ENCODE measurements at regions not wholly inside any gene's neighbourhood (a gene's known extent, or its start where the extent isn't known, plus 50 kb on each side); places are given as distances from the start of the nearest gene placed in this dataset.

DNA sequence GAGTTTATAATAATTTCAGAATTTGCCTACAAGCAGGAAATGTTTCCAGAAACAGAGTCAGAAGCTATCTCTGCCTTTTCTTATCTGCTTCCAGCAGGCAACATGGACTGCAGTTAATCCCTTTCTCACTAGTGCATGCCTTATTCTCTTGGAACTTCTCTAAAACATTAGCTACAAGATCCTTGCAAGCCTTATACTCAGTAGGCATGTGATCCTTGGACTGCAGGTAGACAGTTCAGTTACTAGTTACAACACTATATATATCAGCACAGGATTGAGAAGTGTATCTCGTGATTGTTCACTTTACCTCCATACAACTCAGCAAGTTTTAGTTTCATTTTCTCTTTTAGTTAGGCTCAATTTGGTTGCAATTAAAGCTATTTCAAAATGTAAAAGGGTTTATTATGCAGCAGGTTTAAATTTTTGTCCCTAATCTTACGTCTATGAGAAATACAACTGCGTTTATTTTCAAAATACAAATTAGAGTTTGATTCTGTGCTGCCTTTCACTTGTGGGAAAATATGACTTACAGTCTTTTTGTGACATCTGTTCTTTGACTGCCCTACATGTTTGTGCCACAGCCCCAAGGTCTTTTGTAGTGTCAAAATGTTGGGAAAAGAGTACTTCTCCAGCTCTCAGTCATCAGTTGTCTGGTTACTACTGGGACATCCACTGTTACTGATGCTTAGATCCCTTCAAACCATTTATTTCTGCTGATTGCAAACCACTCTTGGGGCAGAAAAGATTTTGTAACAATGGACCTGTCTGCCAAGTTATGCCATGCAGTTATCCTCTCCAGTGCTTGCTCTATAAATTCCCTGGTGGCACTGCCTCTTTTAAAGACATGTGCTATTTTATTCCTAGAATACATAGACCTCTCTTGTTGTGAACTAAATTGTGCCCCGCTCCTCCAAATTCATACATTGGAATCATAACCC lies 709.0 kb upstream of the FOXG1 start:
- DNase-seq, result no peak

DNA sequence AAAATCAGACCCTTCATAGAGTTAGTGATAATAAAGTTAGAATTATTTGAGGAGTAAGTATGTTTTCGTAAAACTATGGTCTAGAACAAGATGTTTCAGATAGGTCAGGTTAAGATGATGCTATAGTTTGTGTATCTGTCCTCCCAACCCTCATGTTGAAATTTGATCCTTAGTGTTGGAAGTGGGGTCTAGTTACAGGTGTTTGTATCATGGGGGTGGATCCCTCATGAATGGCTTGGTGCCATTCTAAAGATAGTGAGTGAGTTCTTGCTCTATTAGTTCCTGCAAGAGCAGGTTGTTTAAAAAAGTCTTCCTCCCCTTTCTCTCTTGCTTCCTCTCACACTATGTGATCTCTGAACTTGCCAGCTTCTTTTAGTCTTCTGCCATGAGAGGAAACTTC lies 707.3 kb upstream of the FOXG1 start:
- no peak for DNase-seq

DNA sequence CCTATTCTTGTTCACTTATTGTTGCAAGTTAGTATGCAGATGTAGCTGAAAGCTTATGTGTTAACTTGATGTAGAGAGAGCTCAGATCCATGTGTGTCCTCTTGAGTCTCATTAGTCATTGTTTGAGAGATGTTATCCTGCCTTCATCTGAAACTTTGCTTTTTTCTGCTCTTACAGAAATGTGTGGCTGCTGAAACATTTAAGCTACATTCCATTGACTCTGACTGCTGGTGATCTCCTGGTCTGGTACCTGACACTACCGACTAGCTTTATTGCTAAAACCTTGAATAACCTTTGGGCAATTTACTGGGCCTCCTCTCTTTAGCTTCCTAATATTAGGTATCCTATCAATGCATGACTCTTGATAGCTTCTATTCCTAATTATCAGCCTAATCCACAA lies 705.6 kb upstream of the FOXG1 start:
- no peak for DNase-seq

DNA sequence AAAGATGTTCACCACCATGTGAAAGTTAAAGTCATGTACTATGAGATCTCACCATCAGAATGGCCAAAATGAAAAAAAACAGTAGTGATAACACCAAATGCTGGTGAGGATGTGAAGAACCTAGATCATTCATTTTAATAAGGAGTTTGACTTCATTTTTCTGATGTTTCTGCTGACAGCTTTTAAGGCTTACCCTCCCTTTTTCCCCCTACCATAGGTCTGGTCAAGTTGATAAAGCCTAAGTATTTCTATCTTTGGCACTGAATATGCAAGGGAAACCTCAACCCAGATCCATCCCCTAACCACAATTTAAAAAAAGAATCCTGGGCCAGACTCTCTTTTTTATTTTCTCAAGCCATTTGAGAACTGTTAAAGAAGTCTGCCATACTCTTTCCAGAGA lies 689.6 kb upstream of the FOXG1 start:
- DNase-seq, result no peak

DNA sequence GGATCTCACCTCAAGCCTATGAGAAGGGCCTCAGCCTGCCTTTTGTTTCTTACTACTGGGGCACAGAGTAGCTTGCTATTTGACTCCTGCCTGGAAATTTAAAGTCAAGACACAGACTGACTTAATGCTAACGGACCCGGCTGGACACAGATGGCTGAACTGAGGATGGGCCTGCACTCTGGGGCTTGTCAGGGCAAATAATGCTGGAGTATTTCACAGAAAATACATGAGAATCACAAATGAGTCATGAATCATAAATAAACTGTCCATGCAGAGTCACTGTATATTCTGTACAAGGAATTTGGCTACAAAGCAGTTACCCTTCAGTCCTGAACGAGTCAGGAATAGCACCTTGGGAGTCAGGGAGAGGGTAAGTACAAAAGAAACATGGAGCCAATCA lies 683.2 kb upstream of the FOXG1 start:
- DNase-seq, result no peak

DNA sequence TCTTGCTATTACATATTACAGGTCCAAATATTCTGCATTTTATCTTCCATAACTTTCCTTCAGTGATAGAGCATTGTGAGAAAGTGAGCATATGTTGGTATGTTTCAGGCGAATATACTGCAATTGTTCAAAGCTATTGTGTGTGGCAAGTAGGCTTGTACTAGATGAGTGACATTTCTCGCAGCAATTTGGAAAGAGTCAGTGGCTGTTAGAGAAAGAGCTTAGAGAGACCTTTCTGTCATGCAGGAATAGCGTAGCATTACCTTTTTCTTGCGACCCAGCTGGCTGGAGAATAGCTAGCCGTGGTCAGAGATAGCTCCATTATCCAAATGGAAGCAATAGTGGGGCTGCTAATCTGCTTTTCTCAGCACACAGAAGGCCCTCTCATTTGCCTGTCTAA lies 678.5 kb upstream of the FOXG1 start:
- DNase-seq, result no peak

DNA sequence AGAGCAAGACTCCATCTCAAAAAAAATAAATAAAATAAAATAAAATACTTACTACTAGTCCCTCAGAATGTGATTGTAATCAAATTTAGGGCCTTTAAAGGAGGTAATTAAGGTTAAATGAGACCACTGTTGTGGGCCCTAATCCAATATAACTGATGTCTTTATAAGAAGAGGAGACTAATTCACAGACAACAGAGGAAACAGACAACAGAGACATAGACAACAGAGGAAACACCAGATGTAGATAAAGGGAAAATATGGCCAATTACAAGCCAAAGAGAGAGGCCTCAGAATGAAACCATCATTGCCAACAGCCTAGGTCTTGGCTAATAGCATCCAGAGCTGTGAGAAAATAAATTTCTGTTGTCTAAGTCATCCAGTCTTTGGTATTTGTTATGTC lies 669.0 kb upstream of the FOXG1 start:
- no peak for DNase-seq

DNA sequence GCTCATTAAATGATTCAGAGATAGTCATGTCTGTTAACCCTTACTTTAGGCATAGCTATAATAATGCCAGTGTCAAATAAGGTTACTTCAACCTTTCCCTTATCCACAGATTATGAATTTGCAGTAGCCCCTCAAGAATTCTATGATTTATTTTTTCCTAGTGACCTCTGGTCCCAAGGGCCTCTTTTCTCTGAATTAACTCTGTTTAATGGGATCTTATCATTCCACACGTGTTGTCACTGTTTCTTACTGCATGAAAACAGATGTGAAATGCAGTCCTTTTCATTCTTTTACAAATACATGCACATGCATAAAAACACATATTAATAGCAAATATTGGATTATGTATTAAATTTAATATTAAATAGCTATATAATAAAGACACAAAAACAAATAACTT lies 667.7 kb upstream of the FOXG1 start:
- DNase-seq, result no peak

DNA sequence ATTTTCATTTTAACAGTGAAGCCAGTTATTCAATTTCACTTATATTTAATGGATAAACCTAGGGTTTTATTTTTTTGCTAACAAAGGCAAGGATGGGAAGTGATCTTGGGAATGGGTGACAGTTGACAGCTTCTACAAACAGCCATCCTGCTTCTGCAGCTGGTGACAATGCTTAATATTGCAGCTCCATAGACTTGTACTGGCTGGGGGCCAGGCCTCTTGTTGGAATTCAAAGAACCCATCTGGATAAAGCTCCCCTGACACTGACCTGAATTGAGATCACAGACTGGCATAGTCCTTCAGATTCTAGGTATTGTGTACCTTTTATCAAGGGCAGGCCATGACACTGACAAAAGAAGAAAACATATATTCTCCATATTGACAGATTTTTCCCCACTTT lies 664.6 kb upstream of the FOXG1 start:
- DNase-seq, result no peak

DNA sequence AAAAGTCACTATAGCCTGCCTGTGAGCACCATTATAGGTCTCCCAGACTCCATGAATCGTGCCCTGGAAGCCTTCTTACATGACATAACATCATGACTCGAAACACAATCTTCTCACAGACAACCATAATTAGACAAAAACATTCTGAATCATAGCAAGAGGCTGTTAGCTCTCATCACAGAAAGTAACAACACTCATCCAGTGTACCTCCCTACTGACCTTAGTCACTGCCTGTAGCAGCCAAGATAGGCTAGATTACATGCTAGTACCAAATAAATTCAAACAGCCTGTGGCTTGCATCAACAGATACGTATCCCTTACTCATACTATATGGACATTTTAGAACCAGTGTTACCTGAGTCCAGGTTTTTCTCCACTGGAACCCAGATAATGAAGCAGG lies 663.8 kb upstream of the FOXG1 start:
- DNase-seq, result no peak

DNA sequence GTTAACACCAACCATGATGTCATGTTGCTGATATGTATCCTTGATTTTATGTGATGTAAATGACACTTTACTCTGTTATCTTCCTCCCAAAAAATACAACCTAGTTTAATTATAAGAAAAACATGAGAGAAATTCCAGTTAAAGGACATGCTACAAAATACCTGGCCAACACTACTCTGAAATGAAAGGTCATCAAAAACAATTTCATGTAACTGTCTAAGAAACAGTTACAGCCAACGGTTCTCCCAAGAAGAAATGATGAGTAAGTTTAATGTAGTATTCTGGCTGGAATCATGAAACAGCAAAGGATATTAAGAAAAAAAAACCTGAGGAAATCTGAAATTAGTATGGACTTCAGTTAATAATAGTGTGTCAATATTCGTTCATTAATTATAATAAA lies 653.3 kb upstream of the FOXG1 start:
- no peak for DNase-seq

DNA sequence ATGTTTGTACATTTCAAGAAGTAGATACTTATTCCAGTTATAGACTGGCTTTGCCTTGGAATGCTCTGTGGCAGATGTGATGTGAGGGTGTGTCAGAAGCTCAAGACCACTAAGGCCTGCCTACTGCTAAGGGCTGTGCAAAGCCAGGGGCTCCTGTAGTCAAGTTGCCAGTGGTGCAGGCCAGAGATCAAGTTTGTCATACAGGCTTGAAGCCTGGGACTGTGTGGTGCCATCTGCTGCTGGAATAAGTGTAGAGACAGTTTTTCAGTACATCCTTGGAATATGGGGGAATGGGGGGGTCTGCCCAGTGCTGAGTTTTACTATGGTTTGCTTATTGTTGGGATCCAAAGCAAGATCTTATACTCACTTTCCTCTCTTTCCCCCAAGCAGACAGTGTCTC lies 649.9 kb upstream of the FOXG1 start:
- DNase-seq, result no peak

DNA sequence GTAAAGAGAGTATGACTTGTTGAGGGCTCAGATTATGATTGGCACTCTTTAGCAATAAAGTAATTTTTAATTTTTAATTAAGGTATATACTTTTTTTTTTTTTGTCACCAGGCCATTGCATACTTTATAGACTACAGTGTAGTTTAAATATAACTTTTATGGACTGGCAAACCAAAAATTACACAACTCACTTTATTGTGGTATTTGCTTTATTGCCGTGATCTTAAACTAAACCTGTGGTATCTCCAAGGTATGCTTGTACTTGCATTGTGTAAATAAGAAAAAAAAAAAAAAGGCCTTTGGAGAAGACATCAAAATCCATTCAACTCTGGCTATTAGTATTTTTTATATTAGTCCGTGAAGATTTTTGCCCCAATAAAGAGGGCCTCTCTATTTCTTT lies 646.7 kb upstream of the FOXG1 start:
- no peak for DNase-seq

DNA sequence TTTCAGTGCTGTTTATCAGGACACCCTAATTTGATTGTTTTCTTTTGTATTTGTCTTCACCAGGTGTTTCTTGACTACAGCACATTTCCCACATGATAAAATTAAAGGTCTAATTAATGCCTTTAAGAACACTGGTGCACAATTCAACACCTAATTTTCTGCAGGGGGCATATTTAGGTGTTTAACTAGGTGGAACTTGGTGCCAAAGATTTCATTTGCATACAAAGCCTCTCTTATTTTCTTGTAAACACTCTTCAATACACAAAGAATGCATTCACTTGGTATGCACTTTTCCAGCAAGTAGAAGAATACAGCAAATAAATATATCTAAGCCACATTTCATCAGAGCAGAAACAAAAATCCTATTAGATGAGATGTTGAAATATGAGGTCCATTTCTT lies 646.2 kb upstream of the FOXG1 start:
- DNase-seq, result no peak

DNA sequence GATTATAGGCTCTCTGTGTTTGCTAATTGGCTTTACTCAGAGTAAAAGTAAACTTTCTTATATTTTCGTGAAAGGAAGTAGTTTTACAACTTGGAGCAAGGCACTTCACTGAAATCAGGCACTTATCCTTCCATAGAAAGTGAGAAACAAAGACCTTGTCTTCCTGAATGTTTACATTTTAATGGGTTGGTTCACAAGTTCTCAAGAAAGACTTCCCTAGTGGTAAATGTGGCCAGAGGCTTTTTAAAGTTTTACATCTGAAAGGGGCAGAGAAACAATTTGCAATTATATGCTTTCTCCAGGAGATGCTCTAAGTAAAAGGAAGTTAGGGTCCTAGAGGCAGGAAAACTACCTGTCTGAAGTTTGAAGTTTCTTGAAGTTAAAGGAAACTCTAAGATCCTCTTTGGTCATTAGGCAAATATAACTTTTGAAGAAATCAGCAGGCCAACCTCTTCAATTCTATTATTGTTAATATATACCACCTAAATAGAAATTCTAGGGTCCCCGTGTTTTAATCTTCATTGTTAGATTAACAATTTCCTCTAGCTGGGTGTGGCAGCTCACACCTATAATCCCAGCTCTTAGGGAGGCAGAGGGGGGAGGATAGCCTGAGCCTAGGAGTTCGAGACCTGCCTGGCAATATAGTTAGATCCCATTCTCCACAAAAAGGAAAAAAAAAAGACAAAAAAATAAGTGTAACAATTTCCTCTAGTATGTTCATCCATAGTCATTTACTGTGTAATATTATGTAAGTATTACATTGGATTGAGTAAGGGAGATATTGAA lies 644.9 kb upstream of the FOXG1 start:
- no peak for DNase-seq

DNA sequence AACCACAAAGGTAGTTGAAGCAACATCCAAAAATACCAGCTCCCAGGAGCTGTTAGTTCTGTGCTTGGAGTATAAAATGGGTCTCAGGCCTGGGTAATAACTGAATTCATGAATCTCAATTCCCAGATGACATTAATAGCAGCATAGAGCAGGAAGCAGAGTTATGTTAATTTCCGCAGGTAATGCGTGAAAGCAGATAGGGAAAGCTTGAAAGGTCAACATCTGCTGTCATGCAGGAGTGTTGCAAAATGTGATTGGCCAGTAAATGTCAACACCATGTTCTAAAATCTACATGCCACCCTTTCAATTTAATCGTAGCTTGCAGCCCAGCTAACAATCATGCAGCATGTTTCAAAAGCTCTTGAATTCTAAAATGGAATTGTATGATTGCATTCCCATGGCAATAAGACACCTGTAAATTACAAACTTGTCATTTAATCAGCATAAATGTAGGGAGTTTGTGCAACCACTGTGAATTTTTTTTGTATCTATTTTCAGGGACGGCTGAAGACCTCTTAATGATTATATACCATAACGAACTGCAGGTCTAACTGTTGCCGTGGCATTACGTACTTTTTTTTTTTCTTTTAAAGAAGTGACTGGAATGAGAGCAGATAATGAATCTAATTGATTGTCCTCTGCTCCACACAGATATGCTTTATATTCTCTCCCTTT lies 635.8 kb upstream of the FOXG1 start:
- no peak for DNase-seq

DNA sequence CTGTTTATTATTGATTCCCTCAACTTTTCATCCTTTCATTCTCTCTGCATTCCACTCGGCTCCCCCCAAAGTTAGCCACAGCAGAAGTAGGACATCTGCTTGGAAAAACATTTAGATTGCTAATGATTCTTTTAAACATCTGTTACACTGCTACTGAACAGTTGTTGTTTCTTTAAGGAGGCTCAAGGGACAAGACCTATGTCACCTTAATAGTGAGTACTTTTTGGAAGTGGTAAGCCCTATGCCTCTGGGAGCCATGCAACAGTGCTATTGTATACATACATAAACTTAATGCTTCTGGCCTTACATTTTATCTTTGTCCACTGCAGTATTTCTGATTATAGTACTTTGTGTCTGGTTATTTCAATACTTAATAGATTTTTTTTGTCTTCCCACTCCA lies 628.2 kb upstream of the FOXG1 start:
- DNase-seq, result no peak

DNA sequence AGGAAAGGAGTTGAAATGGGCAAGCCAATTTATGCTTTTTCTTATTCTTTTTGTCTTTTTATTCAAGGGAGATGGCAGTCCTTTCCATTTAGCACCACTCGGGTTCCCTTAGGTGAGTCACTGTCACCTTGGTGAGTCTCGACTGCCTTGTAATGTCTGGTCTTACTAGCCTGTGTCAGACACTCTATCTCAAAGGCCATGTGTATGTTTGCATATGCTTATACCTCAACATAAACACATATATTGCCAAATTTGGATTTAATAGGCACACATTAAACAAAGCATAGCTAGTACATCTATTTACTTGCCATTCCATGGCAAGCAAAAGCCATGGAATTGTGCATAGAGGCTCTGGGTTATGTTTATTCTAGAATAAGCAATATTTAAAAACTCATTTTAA lies 624.9 kb upstream of the FOXG1 start:
- DNase-seq, result no peak

DNA sequence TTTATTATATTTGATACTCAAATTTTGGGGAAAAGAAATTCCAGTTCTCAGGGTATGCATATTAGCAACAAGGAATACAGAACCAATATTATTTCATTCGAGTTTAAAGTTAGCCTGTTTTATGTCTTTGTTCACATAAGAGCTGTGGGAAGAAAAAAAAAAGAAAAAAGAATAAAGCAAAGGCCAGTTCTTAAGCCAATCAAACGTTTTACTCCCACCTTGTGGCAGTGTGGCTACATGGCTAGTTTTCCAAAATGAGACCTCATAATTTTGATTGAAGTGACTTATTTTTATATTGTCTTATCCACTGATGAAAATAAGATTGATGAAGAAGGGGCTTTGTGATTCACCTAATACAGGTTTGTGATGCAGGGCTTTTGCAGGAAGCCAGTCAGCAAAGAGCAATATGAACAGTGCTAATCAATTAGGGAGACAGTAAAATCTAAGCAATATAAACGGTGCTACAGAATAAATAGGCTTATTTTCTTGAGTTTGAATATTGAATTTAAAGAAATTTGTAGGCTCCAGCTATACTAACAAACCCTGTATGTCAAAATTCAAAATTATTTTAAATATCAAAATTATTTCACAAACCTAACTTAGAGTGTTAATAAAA lies 624.1 kb upstream of the FOXG1 start:
- no peak for DNase-seq

DNA sequence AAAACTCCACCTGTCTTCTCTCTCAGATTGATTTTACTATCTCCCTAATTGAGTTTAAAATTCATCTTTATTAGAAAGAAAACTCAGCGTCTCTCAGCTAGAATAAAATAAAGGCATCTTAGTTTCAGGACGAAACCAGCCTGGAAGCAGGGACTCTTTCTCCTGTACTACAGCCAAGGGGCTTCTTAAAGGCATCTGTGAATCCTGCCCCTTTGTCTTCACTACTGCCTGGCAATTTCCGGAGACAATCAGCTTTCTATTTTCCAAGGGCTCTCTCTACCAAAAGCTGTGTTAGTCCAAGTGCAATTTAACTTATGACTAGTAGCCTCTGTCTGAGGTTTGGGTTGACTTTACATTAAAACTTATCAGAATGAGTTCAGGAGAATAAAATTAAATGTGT lies 623.3 kb upstream of the FOXG1 start:
- DNase-seq, result no peak

DNA sequence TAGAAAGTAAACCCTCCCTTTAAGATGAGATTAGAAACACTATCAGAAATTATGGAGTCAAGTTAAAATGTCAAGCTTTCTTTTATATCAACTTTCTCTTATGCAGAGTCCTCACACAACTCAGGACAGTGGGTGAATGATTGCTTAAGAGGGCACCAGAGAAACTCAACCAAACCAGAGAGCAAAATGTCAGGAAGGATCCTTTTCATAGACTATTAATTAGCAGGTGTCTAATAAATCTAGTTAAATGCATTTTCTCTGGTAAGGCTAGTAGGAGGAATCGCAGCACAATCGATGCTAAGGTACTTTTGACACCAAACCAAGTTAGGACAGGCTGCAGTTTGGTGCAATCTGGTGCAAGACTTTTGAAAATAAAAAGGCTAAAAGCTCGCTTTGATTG lies 614.7 kb upstream of the FOXG1 start:
- no peak for DNase-seq

DNA sequence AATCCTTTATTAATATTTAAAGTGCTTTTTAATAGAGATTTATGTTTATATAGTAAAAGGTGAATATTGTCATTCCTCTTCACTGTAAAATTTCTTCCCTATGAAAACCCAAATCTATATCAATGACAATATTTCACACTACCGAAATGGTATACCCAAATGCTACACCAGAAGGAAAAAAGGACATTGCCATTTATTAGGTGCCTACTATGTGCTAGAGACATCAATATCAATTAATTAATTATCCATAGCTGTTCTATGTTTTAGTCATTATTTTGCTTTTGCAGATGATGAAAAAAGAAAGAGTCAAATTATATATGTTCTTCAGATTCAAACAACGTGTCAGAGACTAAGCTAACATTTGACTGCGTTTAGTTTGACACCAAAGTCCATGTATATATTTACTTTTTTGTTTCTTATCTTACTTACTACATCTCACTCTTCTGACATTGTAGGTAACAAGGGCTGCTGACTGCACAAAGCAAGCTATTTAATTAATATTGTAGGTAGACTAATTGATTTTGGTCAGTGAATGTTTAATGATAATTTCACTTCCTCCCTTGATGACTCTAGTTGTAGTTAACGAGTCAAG lies 614.0 kb upstream of the FOXG1 start:
- DNase-seq, result no peak

DNA sequence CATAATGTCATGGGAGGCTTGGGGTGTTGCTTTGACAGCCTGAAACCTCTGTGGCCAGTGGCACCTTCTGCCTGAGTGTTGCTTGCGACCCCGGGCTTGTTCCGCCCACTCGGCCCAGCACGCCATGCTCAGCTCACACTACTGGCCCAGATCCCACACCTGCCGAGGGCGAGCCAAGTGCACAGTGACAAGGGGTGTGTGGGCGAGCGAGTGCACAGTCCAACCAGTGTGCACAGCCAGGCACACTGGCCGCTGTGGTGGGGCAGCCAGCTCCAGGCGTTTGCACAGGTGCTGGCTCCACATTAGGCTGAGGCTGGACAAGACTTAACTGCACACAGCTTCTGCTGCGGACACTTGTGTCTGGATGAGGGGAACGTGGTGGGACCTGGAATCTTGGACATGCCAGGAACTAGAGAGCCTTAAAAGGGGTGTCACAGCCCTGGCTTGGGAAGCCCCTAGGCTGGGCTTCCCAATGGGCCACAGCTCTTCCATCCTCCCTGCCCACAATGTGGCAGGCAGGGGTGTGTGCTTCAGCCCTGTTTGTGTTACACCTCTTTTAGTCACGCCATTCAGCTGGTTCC lies 609.2 kb upstream of the FOXG1 start:
- no peak for DNase-seq

All from stimulated activated CD4-positive, alpha-beta T cell treated with anti-CD3 and anti-CD28 coated beads, Interleukin-15, amount 100 ng/mL, for 24 hours (primary cell).